B cell (primary cell): ENCODE measurements at regions not wholly inside any gene's neighbourhood (a gene's known extent, or its start where the extent isn't known, plus 50 kb on each side); places are given as distances from the start of the nearest gene placed in this dataset.

Experiments
- ATAC-seq: fragments of 200-7000 bp; cut with Tn5 transposase; one replicate; pipeline ENCODE4 v1.10.0; 2021; ENCODE audit warnings: low read depth, mild to moderate bottlenecking, moderate number of reproducible peaks, moderate library complexity
- CTCF ChIA-PET: fragments of 350-600 bp; sonication (Branson Sonifier 250); formaldehyde crosslinking; loops from one replicate; lab custom pipeline; 2021; ENCODE audit warnings: antibody characterized with exemption, inconsistent platforms; lab: Charles Lee
- POLR2A ChIA-PET: fragments of 350-600 bp; sonication (Branson Sonifier 250); formaldehyde crosslinking; loops from one replicate; lab custom pipeline; 2021; ENCODE audit warnings: antibody characterized with exemption; lab: Charles Lee
- DNase-seq: peaks from one replicate; pipeline ENCODE4 v3.0.0; 2013
- H2AFZ ChIP-seq: 2 replicates; pipeline ENCODE4 v1.6.1; 2012; ENCODE audit warnings: mild to moderate bottlenecking, low read depth, low read length; ENCODE audit not compliant: insufficient read depth, poor library complexity, severe bottlenecking
- H3K27ac ChIP-seq, 2 donors: 1 replicate in 1 of 2; 2 replicates in 1 of 2; pipeline ENCODE4 v1.5.1; 2012 to 2013; ENCODE audit warnings: low read length in 2 of 2, mild to moderate bottlenecking in 2 of 2, moderate library complexity in 1 of 2
- H3K27me3 ChIP-seq, 4 experiments: fragments of 200-600 bp in 1 of 4; sonication (generic) in 1 of 4; replicated peaks in 1 of 4; 1 replicate in 2 of 4; 2 replicates in 2 of 4; pipeline versions ENCODE4 v1.6.1 to v1.7.0; 2013 to 2016; ENCODE audit warnings: low read length in 3 of 4, mild to moderate bottlenecking in 2 of 4, mixed read lengths in 1 of 4, moderate library complexity in 1 of 4; ENCODE audit not compliant: insufficient read depth in 4 of 4, control insufficient read depth in 3 of 4; ENCODE audit errors: control extremely low read depth in 1 of 4
- H3K36me3 ChIP-seq, 2 experiments: replicated peaks in 1 of 2; 1 replicate in 1 of 2; 2 replicates in 1 of 2; pipeline versions ENCODE4 v1.6.1 to v1.7.1; 2013; ENCODE audit warnings: low read length in 1 of 2; ENCODE audit not compliant: insufficient read depth in 2 of 2, control insufficient read depth in 1 of 2; ENCODE audit errors: control extremely low read depth in 1 of 2, extremely low read depth in 1 of 2
- H3K4me1 ChIP-seq, 2 donors: fragments of 200-600 bp in 1 of 2; sonication (generic) in 1 of 2; 1 replicate in 1 of 2; 2 replicates in 1 of 2; pipeline versions ENCODE4 v1.5.1 to v1.6.1; 2013 to 2017; ENCODE audit warnings: low read length in 2 of 2; ENCODE audit not compliant: control insufficient read depth in 2 of 2, insufficient read depth in 2 of 2
- H3K4me2 ChIP-seq: replicated peaks from 2 replicates; pipeline ENCODE3; 2012; ENCODE audit warnings: mild to moderate bottlenecking, low read depth, low read length; ENCODE audit not compliant: poor library complexity, severe bottlenecking
- H3K4me3 ChIP-seq, 5 experiments: fragments of 200-600 bp in 1 of 5; sonication (generic) in 1 of 5; 1 replicate in 3 of 5; 2 replicates in 2 of 5; pipeline versions ENCODE4 v1.5.1 to v1.7.0; 2011 to 2016; ENCODE audit warnings: low read length in 4 of 5, mild to moderate bottlenecking in 4 of 5, low read depth in 2 of 5, control low read depth in 1 of 5, moderate library complexity in 1 of 5; ENCODE audit not compliant: insufficient read depth in 1 of 5; ENCODE audit errors: control extremely low read depth in 1 of 5, extremely low read depth in 1 of 5
- H3K79me2 ChIP-seq: fragments of 200-600 bp; sonication (generic); one replicate; pipeline ENCODE4 v1.6.0; 2016; ENCODE audit warnings: low read length; ENCODE audit not compliant: control insufficient read depth, insufficient read depth
- H3K9ac ChIP-seq: fragments of 200-600 bp; sonication (generic); 2 replicates; pipeline ENCODE4 v1.6.1; 2017; ENCODE audit warnings: mild to moderate bottlenecking, low read length, moderate library complexity
- H3K9me3 ChIP-seq, 3 donors: one replicate each; pipeline versions ENCODE4 v1.6.1 to v1.7.1; 2013; ENCODE audit warnings: low read length in 2 of 3; ENCODE audit not compliant: control insufficient read depth in 2 of 3, insufficient read depth in 1 of 3; ENCODE audit errors: control extremely low read depth in 1 of 3
- H4K20me1 ChIP-seq: 2 replicates; pipeline ENCODE4 v1.6.0; 2012; ENCODE audit warnings: mild to moderate bottlenecking, low read length; ENCODE audit not compliant: insufficient read depth, control insufficient read depth, poor library complexity, severe bottlenecking
- H3K27ac Mint-ChIP-seq: one replicate; pipeline ENCODE4 v1.8.0; 2021; ENCODE audit warnings: mixed read lengths
- H3K27me3 Mint-ChIP-seq: one replicate; pipeline ENCODE4 v1.8.0; 2021; ENCODE audit warnings: mixed read lengths
- H3K4me1 Mint-ChIP-seq: one replicate; pipeline ENCODE4 v1.8.0; 2021; ENCODE audit warnings: mixed read lengths
- H3K4me3 Mint-ChIP-seq: one replicate; pipeline ENCODE4 v1.8.0; 2021; ENCODE audit warnings: mixed read lengths
- H3K9me3 Mint-ChIP-seq: one replicate; pipeline ENCODE4 v1.8.0; 2022; ENCODE audit warnings: mixed read lengths; ENCODE audit not compliant: insufficient read depth
- EZH2 ChIP-seq: IDR thresholded peaks from 2 replicates; pipeline ENCODE4 v1.6.1; 2012; ENCODE audit warnings: borderline replicate concordance, low read depth, mild to moderate bottlenecking, moderate library complexity, low read length; ENCODE audit not compliant: insufficient read depth, poor library complexity, severe bottlenecking
- WGBS: methylation state at CpG from one replicate; pipeline ENCODE4 v1.1.5; 2013; ENCODE audit warnings: missing lambda C conversion rate; ENCODE audit not compliant: insufficient coverage; 5-methylcytosine and 5-hydroxymethylcytosine counted together
- intact Hi-C: fragments of 100-400 bp; cut with micrococcal nuclease; formaldehyde crosslinking; loops from one replicate; pipeline ENCODE4 v1.10.0; 2022
- TF ChIP-seq, protein P1 (sequence below): fragments of 200-600 bp; IDR thresholded peaks from one replicate; pipeline ENCODE4 v1.8.0; 2022; ENCODE audit warnings: antibody characterized with exemption, mild to moderate bottlenecking

GRCh38 chr3:19739504-19739903, 194.5 kb downstream of the EFHB start:
- H3K4me1 Mint-ChIP-seq, result no peaks in the 10 kb centered on the region
- WGBS, result 89% methylated on average over 2 of the region's 3 CpGs
- Histone ChIP-seq H3K9ac (no peak overlapping the region), H4K20me1 (no peaks in the 10 kb centered on the region), H3K79me2 (no peaks in the 10 kb centered on the region), H3K36me3 (no peaks in the 10 kb centered on the region), H2AFZ (no peak overlapping the region), H3K4me3 (no peak overlapping the region), H3K4me2 (no peak overlapping the region), H3K27ac (no peak overlapping the region), H3K9me3 (no peaks in the 10 kb centered on the region), H3K27me3 (no peaks in the 10 kb centered on the region), H3K4me1 (no peaks in the 10 kb centered on the region)
- H3K9me3 Mint-ChIP-seq, result no peaks in the 10 kb centered on the region
- intact Hi-C loops, result no loop called here
- TF ChIP-seq EZH2, result no peak
- TF ChIP-seq, protein P1, sequence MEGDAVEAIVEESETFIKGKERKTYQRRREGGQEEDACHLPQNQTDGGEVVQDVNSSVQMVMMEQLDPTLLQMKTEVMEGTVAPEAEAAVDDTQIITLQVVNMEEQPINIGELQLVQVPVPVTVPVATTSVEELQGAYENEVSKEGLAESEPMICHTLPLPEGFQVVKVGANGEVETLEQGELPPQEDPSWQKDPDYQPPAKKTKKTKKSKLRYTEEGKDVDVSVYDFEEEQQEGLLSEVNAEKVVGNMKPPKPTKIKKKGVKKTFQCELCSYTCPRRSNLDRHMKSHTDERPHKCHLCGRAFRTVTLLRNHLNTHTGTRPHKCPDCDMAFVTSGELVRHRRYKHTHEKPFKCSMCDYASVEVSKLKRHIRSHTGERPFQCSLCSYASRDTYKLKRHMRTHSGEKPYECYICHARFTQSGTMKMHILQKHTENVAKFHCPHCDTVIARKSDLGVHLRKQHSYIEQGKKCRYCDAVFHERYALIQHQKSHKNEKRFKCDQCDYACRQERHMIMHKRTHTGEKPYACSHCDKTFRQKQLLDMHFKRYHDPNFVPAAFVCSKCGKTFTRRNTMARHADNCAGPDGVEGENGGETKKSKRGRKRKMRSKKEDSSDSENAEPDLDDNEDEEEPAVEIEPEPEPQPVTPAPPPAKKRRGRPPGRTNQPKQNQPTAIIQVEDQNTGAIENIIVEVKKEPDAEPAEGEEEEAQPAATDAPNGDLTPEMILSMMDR, result no peak
- no peak for DNase-seq
- H3K27ac Mint-ChIP-seq, result no peak overlapping the region
- peaks cover 11% of the 10 kb centered on the region for H3K27me3 Mint-ChIP-seq
- CTCF ChIA-PET, result no interaction called here
- POLR2A ChIA-PET, result no interaction called here
- ATAC-seq, result no peak
- H3K4me3 Mint-ChIP-seq, result no peak overlapping the region

DNA sequence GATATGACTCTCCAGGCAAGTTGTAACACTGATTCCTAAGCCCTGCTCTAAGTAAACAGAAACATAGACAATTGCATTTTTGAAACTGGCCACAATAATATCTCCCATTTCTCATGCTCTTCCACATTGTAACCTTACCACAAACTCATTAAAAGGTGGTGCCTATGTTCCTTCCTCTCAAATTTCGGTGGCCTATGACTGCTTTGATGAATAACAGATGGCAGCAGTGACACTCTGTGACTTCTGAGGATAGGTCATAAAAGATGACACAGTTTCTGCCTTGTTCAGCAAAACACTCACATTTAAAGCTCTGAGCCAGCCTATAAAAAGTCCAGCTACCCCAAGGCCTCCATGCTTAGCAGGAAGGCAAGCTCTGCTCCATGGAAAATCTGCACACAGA, 195.2 kb downstream of the EFHB start:
- Histone ChIP-seq H4K20me1 (no peaks in the 10 kb centered on the region), H3K27ac (no peak overlapping the region), H2AFZ (no peak overlapping the region), H3K27me3 (no peaks in the 10 kb centered on the region), H3K4me1 (no peaks in the 10 kb centered on the region), H3K9me3 (no peaks in the 10 kb centered on the region), H3K79me2 (no peaks in the 10 kb centered on the region), H3K9ac (no peak overlapping the region), H3K4me2 (no peak overlapping the region), H3K4me3 (no peak overlapping the region), H3K36me3 (no peaks in the 10 kb centered on the region)
- Mint-ChIP-seq H3K9me3 (no peaks in the 10 kb centered on the region), H3K4me1 (no peaks in the 10 kb centered on the region), H3K4me3 (no peak overlapping the region), H3K27me3 (peaks cover 11% of the 10 kb centered on the region), H3K27ac (no peak overlapping the region)
- no peak for TF ChIP-seq EZH2
- TF ChIP-seq, protein P1, result no peak
- CTCF ChIA-PET, result no interaction called here
- POLR2A ChIA-PET, result no interaction called here
- WGBS, result 60% methylated on average over 1 of the region's 1 CpG
- DNase-seq (no peak), ATAC-seq (no peak)
- intact Hi-C loops, result no loop called here
